ENCODE measurements at regions not wholly inside any gene's neighbourhood (a gene's known extent, or its start where the extent isn't known, plus 50 kb on each side); places are given as distances from the start of the nearest gene placed in this dataset.

DNA sequence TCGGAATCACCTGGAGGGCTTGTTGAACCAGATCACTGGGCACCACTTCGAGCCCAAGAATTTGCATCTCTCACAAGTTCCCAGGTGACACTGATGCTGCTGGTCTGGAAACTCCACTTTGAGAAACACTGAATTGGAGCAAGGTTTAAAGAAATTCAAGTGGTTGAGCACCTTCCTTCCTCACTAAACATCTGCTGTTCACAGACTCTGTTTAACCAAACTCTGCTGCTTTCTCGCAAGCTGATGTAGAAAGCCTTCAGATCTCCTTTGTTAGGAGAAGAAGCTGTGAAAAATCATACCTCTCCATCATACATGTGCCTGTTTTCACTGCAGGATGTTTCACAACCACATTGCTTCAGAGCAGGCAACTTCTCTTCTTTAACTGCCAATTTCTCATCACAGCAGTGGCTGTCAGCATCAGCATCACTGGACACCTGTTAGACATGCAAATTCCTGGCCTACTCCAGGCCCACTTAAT, 87.5 kb upstream of the TOP1 start:
- Histone ChIP-seq H3K9me3 (replicated peaks; ENCODE audit: control insufficient read depth, insufficient read depth, low read length) (no peaks in the 10 kb centered on the region), H3K27ac (ENCODE audit: insufficient read depth, low read depth, low read length) (no peak overlapping the region), H3K36me3 (ENCODE audit: control insufficient read depth in 2 of 2, extremely low read depth in 1 of 2, insufficient read depth in 2 of 2, low read length in 2 of 2) (no peaks in the 10 kb centered on the region), H3K9ac (replicated peaks; ENCODE audit: extremely low read depth, insufficient read depth, low read length) (no peak overlapping the region), H4K20me1 (replicated peaks; ENCODE audit: control insufficient read depth, extremely low read depth, insufficient read depth, low read length) (no peaks in the 10 kb centered on the region), H3K4me1 (ENCODE audit: control insufficient read depth, extremely low read depth, insufficient read depth, low read length) (no peaks in the 10 kb centered on the region), H3K4me3 (replicated peaks in 1 of 3; ENCODE audit: insufficient read depth in 1 of 3, low read depth in 1 of 3, low read length in 3 of 3) (no peak overlapping the region), H3K4me2 (ENCODE audit: insufficient read depth, low read length) (no peak overlapping the region), H2AFZ (ENCODE audit: low read depth, low read length) (no peak overlapping the region), H3K79me2 (ENCODE audit: control insufficient read depth, insufficient read depth, low read length) (no peaks in the 10 kb centered on the region), H3K27me3 (ENCODE audit: control insufficient read depth in 2 of 2, insufficient read depth in 2 of 2, low read length in 2 of 2) (no peaks in the 10 kb centered on the region), H3K9me1 (replicated peaks; ENCODE audit: control insufficient read depth, extremely low read depth, insufficient read depth, low read length) (no peaks in the 10 kb centered on the region)
- ChIA-PET CTCF (no interaction called here), POLR2A (no interaction called here)
- BruUV-seq (replicated peaks): no TSS peak
- FAIRE-seq: no peak
- intact Hi-C loops (cut with micrococcal nuclease): no loop called here
- TF ChIP-seq, protein P1, sequence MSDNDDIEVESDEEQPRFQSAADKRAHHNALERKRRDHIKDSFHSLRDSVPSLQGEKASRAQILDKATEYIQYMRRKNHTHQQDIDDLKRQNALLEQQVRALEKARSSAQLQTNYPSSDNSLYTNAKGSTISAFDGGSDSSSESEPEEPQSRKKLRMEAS (IDR thresholded peaks at IDR 0.05; ENCODE audit: insufficient read depth, insufficient read length): no peak
- no peak for TF ChIP-seq GATA2 (IDR thresholded peaks at IDR 0.05; ENCODE audit: insufficient read depth, insufficient read length, low read depth, low read length)
- no peak for TF ChIP-seq CTCF (IDR thresholded peaks at IDR 0.05; ENCODE audit: extremely low read depth in 1 of 2, insufficient read depth in 1 of 2, low read depth in 1 of 2, low read length in 2 of 2)
- no peak for TF ChIP-seq FOS (IDR thresholded peaks at IDR 0.05; ENCODE audit: borderline replicate concordance, insufficient read depth, low read length)
- no peak for TF ChIP-seq MYC (IDR thresholded peaks at IDR 0.05; ENCODE audit: low read depth, low read length)
- TF ChIP-seq POLR2AphosphoS5 (IDR thresholded peaks at IDR 0.05; ENCODE audit: insufficient read depth, low read depth, low read length): no peak
- no peak for TF ChIP-seq EZH2 (IDR thresholded peaks at IDR 0.05; ENCODE audit: borderline replicate concordance, low read depth, low read length, severe bottlenecking)
- TF ChIP-seq POLR2A (IDR thresholded peaks at IDR 0.05; ENCODE audit: low read depth, low read length): no peak
- TF ChIP-seq JUN (IDR thresholded peaks at IDR 0.05; ENCODE audit: borderline replicate concordance, insufficient read depth, insufficient read length, low read depth): no peak
- no peak for DNase-seq (ENCODE audit: low read depth, low spot score)
- dilution Hi-C loops (cut with MboI; ENCODE audit: extremely low pct_ligation_motif_present, low sequenced_read_pairs): no loop called here
